ENCODE measurements at regions not wholly inside any gene's neighbourhood (a gene's known extent, or its start where the extent isn't known, plus 50 kb on each side); places are given as distances from the start of the nearest gene placed in this dataset.

DNA sequence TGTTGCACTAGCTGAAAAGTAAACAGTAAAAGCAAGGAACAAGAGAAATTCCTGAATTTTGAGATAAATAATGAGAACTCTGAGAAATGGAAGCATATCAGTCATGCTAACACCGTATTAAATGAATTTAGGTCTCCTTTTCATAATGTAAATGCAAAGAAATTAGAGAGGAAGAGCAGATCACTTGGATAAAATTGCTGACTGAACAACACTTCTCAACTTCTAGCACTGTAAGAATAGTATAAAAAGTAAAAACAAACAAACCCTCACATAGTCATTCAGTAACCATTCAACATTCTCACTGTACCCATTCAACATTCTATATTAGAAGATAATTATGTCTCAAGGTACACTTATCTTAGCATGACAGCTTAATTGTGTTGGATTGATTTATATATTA lies 217.3 kb upstream of the LRFN5 start:
- Histone ChIP-seq H2AFZ (ENCODE audit: low read length) (no peak overlapping the region), H3K4me2 (ENCODE audit: low read depth, low read length) (no peak overlapping the region), H3K4me1 (ENCODE audit: insufficient read depth, low read length) (no peaks in the 10 kb centered on the region), H3K27me3 (ENCODE audit: control insufficient read depth in 1 of 2, insufficient read depth in 2 of 2, low read length in 2 of 2) (no peaks in the 10 kb centered on the region), H3K9ac (ENCODE audit: insufficient read depth, low read depth, low read length) (no peak overlapping the region), H3K27ac (ENCODE audit: extremely low read length, insufficient read depth, low read length) (no peak overlapping the region), H3K4me3 (replicated peaks in 1 of 3; ENCODE audit: insufficient read depth in 1 of 3, low read depth in 2 of 3, low read length in 3 of 3) (no peak overlapping the region), H3K9me3 (ENCODE audit: low read length) (peaks cover 73% of the 10 kb centered on the region), H3K36me3 (replicated peaks in 1 of 2; ENCODE audit: control insufficient read depth in 1 of 2, insufficient read depth in 2 of 2, low read length in 2 of 2) (no peaks in the 10 kb centered on the region), H3K79me2 (ENCODE audit: insufficient read depth, low read length) (no peaks in the 10 kb centered on the region), H4K20me1 (ENCODE audit: insufficient read depth, low read length) (no peaks in the 10 kb centered on the region)
- ATAC-seq (no peak), DNase-seq (ENCODE audit: low spot score) (no peak), FAIRE-seq (no peak)
- in situ Hi-C loops (cut with HindIII; ENCODE audit: extremely low pct_ligation_motif_present, low pct_unique_long_range_greater_than_20kb) (no loop called here), intact Hi-C loops (cut with micrococcal nuclease; ENCODE audit: unreplicated experiment) (no loop called here)
- BruUV-seq (replicated peaks) = no TSS peak
- no peak for TF ChIP-seq ZMYM2 (CRISPR knock-in tag; IDR thresholded peaks at IDR 0.05)
- no peak for TF ChIP-seq SMARCC2 (IDR thresholded peaks at IDR 0.05)
- no peak for TF ChIP-seq ZNF569 (CRISPR knock-in tag; IDR thresholded peaks at IDR 0.05; ENCODE audit: borderline replicate concordance)
- no peak for TF ChIP-seq KLF16 (CRISPR knock-in tag; IDR thresholded peaks at IDR 0.05)
- TF ChIP-seq RORA (CRISPR knock-in tag; IDR thresholded peaks at IDR 0.05) = no peak
- peak; percentile 65 to 69 for TF ChIP-seq MAFK (conservative IDR thresholded peaks at IDR 0.05 in 1 of 2, IDR thresholded peaks at IDR 0.05 in 1 of 2; ENCODE audit: low read length in 2 of 2)
- TF ChIP-seq MAFF (IDR thresholded peaks at IDR 0.05; ENCODE audit: low read depth, low read length) = peak; percentile 40; the same call in 1 of the 2 replicates
- TF ChIP-seq ZNF850 (CRISPR knock-in tag; conservative IDR thresholded peaks at IDR 0.05) = no peak
- WGBS (ENCODE audit: low lambda C conversion rate) = 3% methylated on average over 1 of the region's 1 CpG
- POLR2A ChIA-PET = no interaction called here
- CTCF ChIA-PET (ENCODE audit: low intra/inter-chr PET ratio, low total read pairs) = no interaction called here

DNA sequence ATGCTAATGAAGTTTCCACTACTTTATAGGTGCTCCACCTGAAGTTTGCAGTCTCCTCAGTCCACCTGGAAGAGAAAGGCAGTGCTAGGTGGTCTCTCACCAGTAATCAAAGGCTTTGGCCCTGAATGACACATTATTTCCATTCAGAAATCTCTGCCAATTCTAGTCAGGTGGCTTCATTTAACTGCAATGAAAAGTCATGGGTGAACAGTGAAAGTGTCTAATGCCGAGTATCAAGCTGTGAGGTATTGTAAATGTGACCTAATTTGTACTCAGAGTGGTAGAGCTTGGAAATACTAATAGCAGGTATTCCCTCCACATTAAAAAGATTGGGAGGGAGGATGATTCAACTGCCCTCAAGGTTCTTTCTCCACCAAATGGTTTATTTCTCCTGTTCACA lies 220.9 kb upstream of the LRFN5 start:
- H3K9me3 ChIP-seq (ENCODE audit: low read length) = peaks cover 64% of the 10 kb centered on the region
- intact Hi-C loops (cut with micrococcal nuclease; ENCODE audit: unreplicated experiment) (no loop called here), in situ Hi-C loops (cut with HindIII; ENCODE audit: extremely low pct_ligation_motif_present, low pct_unique_long_range_greater_than_20kb) (no loop called here)
- no peak overlapping the region for H3K9ac ChIP-seq (ENCODE audit: insufficient read depth, low read depth, low read length)
- H3K4me1 ChIP-seq (ENCODE audit: insufficient read depth, low read length) = no peaks in the 10 kb centered on the region
- DNase-seq (ENCODE audit: low spot score) (no peak), FAIRE-seq (no peak), ATAC-seq (no peak)
- no peaks in the 10 kb centered on the region for H3K27me3 ChIP-seq (ENCODE audit: control insufficient read depth in 1 of 2, insufficient read depth in 2 of 2, low read length in 2 of 2)
- 0% methylated on average over 1 of the region's 1 CpG for WGBS (ENCODE audit: low lambda C conversion rate)
- H3K27ac ChIP-seq (ENCODE audit: extremely low read length, insufficient read depth, low read length) = no peak overlapping the region
- no peaks in the 10 kb centered on the region for H3K36me3 ChIP-seq (replicated peaks in 1 of 2; ENCODE audit: control insufficient read depth in 1 of 2, insufficient read depth in 2 of 2, low read length in 2 of 2)
- BruUV-seq (replicated peaks) = no TSS peak
- no peaks in the 10 kb centered on the region for H4K20me1 ChIP-seq (ENCODE audit: insufficient read depth, low read length)
- no peaks in the 10 kb centered on the region for H3K79me2 ChIP-seq (ENCODE audit: insufficient read depth, low read length)
- CTCF ChIA-PET (ENCODE audit: low intra/inter-chr PET ratio, low total read pairs) = no interaction called here
- H3K4me2 ChIP-seq (ENCODE audit: low read depth, low read length) = no peak overlapping the region
- H2AFZ ChIP-seq (ENCODE audit: low read length) = no peak overlapping the region
- TF ChIP-seq MXI1 (IDR thresholded peaks at IDR 0.05; ENCODE audit: borderline replicate concordance, low read depth, low read length) (no peak), ZNF20 (CRISPR knock-in tag; IDR thresholded peaks at IDR 0.05) (no peak), ZNF619 (CRISPR knock-in tag; IDR thresholded peaks at IDR 0.05) (no peak), TGIF2 (CRISPR knock-in tag; IDR thresholded peaks at IDR 0.05) (no peak), ETV5 (CRISPR knock-in tag; IDR thresholded peaks at IDR 0.05; ENCODE audit: borderline replicate concordance) (no peak), PAWR (CRISPR knock-in tag; IDR thresholded peaks at IDR 0.05; ENCODE audit: borderline replicate concordance) (no peak), ATF1 (CRISPR knock-in tag; IDR thresholded peaks at IDR 0.05) (no peak)
- TF ChIP-seq, protein P1, sequence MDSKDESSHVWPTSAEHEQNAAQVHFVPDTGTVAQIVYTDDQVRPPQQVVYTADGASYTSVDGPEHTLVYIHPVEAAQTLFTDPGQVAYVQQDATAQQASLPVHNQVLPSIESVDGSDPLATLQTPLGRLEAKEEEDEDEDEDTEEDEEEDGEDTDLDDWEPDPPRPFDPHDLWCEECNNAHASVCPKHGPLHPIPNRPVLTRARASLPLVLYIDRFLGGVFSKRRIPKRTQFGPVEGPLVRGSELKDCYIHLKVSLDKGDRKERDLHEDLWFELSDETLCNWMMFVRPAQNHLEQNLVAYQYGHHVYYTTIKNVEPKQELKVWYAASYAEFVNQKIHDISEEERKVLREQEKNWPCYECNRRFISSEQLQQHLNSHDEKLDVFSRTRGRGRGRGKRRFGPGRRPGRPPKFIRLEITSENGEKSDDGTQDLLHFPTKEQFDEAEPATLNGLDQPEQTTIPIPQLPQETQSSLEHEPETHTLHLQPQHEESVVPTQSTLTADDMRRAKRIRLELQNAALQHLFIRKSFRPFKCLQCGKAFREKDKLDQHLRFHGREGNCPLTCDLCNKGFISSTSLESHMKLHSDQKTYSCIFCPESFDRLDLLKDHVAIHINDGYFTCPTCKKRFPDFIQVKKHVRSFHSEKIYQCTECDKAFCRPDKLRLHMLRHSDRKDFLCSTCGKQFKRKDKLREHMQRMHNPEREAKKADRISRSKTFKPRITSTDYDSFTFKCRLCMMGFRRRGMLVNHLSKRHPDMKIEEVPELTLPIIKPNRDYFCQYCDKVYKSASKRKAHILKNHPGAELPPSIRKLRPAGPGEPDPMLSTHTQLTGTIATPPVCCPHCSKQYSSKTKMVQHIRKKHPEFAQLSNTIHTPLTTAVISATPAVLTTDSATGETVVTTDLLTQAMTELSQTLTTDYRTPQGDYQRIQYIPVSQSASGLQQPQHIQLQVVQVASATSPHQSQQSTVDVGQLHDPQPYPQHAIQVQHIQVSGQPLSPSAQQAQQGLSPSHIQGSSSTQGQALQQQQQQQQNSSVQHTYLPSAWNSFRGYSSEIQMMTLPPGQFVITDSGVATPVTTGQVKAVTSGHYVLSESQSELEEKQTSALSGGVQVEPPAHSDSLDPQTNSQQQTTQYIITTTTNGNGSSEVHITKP (CRISPR knock-in tag; IDR thresholded peaks at IDR 0.05; ENCODE audit: low read depth) = no peak
- TF ChIP-seq, protein P2, sequence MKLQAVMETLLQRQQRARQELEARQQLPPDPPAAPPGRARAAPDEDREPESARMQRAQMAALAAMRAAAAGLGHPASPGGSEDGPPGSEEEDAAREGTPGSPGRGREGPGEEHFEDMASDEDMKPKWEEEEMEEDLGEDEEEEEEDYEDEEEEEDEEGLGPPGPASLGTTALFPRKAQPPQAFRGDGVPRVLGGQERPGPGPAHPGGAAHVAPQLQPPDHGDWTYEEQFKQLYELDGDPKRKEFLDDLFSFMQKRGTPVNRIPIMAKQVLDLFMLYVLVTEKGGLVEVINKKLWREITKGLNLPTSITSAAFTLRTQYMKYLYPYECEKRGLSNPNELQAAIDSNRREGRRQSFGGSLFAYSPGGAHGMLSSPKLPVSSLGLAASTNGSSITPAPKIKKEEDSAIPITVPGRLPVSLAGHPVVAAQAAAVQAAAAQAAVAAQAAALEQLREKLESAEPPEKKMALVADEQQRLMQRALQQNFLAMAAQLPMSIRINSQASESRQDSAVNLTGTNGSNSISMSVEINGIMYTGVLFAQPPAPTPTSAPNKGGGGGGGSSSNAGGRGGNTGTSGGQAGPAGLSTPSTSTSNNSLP (IDR thresholded peaks at IDR 0.05; ENCODE audit: low read depth, low read length) = no peak
- POLR2A ChIA-PET = no interaction called here
- H3K4me3 ChIP-seq (replicated peaks in 1 of 3; ENCODE audit: insufficient read depth in 1 of 3, low read depth in 2 of 3, low read length in 3 of 3) = no peak overlapping the region

Data from HepG2 (cell line).